GOT3 (cell line): ENCODE measurements at regions not wholly inside any gene's neighbourhood (a gene's known extent, or its start where the extent isn't known, plus 50 kb on each side); places are given as distances from the start of the nearest gene placed in this dataset.

ENCODE experiments used
- DNase-seq: peaks from one replicate; lab custom pipeline; 2025; ENCODE audit warnings: mixed read lengths; lab: John Stamatoyannopoulos, UW

DNA sequence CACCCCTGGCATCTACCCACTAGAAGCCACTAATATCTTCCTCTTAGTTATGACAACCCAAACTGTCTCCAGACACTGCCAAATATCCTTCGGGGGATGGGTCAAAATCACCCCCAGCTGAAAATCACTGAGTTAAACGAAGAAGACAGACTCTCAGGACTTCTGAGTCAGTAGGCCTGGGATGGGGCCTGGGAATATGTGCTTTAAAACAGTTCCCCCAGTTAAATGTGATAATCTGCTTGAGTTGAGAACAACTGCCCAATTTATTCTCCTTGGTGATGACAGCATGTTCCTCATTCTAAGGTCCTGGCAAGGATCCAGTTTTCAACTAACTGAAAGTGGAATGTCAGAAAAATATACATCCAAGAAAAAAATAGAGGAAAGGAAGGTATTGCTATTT, 52.4 kb downstream of the CBLL2 start:
- no peak for DNase-seq

DNA sequence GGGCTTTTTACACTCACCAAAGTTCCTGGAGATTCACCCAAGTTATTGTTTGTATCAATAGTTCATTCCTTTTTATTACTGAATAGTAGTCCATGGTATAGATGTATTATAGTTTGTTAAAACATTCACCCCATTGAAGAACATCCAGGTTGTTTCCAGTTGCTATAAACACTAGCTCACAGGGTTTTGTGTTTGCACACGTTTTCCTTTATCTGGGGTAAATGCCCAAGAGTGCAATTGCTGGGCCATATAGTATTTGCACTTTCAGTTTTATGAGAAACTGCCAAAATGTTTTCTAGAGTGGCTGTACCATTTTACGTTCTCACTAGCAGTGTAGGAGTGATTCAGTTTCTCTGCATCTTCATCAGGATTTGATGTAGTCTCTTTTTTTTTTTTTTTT, 57.1 kb downstream of the CBLL2 start:
- no peak for DNase-seq

DNA sequence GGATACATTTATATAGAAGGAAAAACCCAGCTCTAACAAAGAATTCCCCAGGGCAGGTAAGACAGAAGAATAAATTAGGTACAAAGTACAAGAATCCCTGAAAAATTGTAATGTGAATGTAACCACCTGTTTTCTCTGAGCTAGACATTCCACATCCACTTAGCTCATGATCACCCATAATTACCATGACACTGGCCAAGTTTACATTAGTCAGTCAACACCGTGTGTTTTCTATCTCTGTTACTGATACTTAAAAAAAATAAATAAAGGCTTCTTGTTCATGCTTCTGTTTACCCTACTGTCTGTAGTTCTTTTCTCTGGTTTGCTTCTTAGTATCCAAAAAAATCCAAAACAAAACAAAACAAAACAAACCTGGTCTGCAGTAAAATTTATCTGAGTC, 66.0 kb downstream of the CBLL2 start:
- no peak for DNase-seq

DNA sequence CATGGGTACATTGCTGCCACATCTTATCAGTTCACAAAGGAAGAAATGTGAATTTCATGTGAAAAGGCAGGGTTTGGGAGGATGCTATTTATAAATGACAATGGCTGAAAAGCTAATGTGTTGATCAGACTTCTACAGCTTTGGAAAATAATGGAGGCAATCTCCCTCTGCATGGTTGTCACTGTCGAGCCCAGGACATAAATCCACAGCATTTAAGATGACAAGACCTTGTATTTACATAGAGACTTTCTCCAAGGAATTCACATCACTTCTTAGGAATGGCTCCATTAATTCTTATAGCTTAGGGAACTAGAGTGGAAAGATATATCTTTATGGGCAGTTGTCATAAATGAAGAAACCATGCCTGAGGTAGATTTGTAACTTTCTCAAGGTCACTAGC, 66.7 kb downstream of the CBLL2 start:
- DNase-seq = no peak

DNA sequence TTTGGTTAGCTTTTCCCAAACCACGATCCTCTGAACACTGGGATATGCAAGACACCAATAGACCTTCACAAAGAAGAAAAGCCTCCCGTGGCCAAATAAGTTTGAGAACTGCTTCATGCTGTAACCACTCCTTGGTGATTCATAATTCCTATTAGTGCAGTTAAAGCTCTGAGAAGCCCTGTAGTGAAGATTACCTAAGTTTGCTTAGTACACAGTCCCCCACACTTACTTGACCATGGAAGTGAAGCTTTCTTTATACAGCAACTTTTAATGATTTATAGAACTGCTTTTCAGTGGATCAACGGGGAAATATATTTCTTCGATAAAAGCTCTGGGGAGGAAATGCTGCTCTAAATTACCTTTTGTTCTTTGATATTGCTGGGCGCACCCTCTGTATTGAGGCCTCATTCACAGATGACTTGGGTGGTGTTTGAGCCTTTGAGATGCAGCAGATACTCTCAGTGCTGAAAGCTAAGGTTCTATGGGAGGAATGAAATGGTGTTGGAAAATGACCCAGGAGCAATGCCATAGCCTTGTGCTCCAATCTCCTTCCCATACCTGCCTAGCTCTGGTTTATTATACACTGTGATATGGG, 67.4 kb downstream of the CBLL2 start:
- DNase-seq = no peak

DNA sequence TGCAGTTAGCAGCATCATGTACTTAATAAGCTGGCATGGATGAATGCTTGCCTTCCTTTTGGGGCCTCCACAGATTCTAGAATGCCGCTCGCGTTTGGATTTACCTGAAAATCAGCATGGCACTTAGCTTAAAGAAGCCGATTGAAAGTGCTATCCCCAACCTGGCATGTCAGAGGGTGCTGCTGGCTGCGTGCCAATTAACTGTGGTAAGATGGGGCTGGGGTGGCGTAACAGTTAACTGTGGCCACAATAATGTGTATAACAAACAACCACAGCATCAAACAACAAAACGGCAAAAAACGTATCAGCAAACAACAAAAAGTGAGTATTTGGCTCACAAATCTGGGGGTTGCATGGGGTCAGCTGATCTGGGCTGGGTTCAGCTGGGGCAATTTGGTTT, 70.5 kb downstream of the CBLL2 start:
- no peak for DNase-seq

DNA sequence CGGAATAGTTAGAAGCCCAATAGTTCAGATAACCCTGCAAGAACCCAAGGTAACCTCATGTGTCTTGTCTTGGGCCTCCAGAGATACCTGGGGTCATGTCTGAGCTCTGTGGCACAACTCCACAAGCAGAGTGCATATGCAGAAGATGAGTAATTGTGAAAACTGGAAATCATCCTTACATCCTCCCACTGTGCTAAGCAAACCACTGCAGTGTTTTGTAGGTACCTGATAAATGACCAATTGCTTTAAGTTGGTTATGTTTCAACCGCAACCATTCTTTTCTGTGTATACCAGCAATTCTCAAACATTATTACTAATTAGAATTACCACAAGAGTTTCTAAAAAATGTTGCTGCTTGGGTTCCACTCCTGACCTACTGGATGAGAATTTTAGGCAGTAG, 73.2 kb downstream of the CBLL2 start:
- DNase-seq = no peak

DNA sequence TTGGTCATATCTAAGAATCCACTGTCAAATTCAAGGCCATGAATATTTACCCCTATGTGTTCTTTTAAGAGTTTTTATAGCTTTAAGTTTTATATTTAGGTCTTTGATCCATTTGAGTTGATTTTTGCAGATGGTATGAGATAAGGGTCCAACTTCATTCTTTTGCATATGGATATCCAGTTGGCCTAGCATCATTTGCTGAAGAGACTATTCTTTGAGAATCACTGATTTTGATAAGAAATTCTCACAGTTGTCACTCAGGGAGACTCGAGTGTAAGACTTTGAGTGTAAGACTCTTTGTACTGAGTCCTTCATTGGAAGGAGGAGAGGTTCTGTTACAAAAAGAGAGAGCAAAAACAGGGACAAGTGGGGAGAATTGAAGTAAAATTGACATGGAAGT, 74.8 kb downstream of the CBLL2 start:
- no peak for DNase-seq

DNA sequence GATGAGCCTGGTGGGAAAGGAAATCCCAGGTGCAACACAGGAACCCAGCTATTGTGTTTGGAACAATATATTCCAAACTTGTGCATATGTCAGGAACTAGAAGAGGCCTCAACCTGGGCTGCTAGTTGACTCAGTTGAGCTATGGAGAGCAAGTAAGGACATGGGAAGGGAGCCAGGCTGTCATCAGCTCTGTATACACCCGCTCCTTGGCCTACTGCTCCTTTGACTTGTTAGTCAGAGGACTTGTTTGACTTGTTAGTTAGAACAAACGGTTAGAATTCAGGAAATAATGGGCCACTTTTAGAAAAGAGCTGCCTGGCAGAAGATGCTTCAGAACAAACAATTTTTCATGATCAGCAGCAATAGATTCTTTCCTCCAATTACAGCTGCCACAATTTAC, 76.4 kb downstream of the CBLL2 start:
- no peak for DNase-seq

DNA sequence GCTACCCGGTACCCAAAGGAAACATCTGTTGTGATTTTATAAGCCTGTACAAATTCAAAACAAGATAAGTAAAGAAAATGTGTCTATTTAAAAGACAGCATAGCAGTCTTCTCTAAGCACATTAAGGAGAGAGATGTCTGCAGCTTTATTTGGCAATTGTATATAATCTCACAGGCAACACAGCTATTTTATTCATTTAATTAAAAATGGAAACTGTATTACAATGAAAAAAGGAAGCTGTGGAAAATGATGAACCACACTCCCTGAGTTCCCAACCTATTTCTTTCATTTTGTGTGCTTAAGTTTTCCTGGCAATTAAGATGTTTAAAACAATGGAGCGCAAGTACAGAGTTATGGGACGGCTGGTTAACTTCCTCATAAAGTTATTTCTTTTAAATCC, 78.4 kb downstream of the CBLL2 start:
- DNase-seq = no peak

DNA sequence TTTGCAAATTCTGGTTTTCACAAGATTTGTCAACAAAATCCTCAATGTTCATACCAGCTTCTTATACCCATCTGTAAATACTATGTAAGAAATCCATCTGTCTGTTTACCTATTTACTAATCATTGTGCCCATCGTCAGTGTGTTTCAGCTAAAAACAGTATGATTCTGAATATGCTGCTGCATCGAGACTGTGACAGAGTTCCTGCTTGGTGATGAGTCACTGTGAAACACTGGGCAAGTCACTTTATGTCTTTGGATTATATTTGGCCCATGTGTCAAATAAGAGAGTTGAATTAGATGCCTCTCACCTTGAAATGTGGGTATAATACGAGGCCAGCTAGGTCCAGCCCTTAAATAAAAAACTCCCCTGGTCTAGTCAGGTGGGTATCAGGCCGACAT, 79.3 kb downstream of the CBLL2 start:
- DNase-seq = no peak

DNA sequence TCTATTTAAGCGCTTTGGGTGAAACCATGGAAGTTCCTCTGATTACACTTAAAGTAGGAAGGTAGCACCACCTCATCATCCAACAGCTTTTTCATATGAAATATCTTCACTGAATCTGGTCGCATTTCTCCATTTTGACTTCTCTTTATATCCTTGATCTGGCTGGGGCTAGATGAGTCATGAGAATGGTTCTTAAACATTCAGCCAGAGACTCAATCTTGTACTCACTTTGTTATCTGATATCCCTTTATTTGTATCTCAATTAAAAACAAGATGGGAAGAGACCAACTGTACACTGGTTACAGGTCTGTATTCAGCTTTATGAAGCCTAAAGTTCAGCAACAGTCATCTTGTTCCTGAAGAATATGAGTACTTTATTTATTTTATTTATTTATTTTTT, 84.9 kb downstream of the CBLL2 start:
- DNase-seq = no peak

DNA sequence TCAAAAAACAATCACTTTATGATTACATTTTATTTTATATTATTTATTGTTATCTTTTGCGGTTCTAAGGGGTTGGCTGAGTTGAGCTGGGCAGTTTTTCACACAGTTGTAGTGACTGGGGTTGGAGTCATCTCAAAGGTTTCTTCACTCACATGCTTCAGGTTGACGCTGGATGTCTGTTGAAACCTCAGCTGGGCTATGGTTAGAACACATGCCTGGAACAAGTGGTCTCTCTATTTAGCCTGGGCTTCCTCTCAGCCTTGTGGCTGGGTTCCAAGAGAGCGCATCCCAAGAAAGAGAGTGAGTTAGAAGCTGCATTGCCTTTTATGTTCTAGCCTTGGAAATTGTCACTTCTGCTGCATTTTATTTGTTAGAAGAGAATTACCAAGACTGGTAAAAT, 87.4 kb downstream of the CBLL2 start:
- DNase-seq = no peak

DNA sequence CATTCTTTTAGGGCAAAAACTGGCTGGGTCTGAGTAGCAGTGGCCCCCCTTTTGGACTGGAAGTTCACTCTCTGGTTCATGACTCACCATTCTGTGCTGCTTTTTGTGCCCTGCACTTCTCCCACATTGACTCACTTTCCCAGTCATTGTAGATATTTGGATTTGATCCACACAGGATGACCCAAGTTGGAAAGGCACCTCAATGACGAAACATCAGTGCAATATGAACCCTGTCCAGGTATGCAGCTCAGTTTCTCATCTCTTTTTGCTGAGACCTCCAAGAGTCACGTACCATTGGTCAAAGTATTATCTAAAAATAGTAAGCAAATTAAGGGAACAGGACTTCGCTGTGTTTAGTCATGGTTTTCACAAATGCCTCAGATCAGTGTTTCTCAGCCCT, 92.7 kb downstream of the CBLL2 start:
- DNase-seq = no peak

DNA sequence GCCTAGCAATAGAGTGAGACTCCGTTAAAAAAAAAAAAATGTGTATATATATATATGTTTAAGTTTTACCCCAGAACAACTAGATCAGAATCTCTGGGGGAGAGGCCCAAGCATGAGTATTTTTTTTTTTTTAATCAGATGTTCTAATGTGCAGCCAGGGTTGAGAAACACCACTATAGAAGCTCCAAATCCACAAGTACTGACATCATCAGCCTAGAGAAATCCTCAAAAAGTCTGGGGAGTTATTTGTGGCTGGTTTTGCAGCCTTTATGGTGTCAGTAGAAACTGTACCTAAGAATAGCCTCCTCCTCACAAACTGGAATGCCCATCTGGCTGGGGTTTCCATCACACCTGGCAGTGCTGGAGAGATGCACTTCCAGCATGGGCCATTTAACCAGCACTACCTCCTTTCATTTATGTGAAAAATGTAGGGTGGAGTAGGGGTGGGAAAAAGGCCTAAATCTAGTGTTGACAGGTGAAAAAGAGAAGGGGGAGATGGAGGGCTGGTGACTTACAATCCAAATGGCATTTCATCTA, 93.5 kb downstream of the CBLL2 start:
- DNase-seq = no peak

DNA sequence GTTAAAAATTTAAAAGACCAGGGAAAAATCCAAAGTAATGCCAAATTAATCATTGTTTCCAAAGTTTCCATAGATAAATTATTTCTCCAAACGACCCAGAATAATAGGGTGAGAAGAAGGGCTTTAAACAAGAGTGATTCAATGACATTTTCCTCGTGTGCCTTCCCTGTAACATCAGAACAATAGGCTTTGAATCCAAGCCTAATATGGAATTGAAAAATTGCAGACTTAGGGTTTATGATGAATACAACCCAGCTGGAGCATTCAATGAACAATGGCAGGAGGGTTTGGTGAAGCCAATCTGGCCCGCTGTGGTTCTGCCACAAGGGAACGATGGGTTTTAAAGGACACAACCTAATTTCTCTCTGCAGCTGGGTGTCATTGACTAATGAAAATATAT, 94.2 kb downstream of the CBLL2 start:
- no peak for DNase-seq

DNA sequence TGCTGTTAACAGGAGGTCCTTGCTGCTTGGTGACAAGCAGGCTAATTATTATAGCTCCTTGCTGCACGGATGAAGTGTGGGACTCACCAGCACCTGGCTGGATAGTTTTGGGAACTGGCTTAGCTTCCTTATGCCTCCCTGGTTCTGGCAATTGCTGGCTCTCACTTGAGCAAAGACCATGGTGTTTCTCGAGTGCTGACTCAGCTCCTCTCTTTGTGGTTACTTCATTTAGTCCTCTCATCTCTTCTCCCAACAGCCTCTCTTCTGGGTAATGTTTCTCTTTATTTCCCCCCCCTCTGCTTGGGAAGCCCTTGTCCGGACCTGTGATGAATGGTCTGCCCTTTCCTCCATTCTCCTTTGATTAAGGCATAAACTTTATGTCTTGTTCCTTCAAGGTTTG, 100.4 kb downstream of the CBLL2 start:
- no peak for DNase-seq

DNA sequence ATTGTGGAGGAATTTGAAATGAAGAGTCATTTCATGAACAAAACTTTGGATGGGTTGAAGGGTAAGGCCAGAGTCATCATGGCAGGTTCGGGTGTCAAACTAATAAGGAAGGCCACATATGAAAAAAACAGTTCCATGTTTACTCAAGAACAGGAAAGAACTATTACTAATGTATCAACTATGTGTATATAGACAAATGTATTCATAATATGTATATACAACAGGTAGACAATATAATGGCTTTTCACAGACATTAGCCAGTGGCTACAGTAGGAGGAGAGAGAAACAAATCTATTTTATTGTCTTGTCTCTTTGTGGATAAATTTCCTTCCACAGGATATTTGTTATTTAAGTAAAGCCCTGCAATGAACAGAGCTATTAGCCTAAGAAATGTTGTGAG, 101.1 kb downstream of the CBLL2 start:
- no peak for DNase-seq

DNA sequence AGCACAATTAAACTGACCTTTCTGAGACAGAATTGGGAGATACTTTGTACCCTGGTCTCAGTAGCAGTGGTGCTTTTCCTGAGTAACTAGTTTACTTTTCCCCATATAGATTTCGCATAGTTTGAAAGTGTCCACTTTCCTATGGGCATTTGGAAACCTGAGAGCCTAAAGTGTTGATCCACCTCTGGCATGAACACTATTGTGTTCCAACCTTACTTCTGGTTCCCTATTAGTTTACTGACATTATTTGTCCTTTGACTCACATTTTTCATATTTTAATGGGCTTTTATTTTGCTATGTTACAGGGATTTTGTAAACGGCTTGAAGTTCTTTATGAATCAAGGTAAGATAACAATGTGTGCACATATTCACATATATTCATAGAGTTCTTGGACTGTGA, 103.7 kb downstream of the CBLL2 start:
- DNase-seq = no peak

DNA sequence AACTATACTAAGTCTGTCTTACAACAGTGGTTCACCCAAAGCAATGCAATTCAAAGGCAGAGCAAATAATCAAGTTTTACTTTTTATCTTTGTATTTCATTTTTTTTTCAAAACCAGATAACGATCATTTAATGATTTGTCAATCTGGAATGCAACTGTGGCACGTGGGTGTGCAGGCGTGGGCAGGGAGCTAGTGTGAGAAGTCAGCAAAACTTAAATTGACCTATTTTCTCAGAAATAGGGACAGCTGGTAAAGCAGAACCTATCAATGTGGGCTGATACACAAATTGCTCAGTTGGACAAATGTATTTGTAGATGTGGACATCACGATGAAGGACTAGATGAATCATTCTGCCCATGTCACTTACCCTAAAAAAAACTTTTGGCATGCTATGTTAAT, 105.6 kb downstream of the CBLL2 start:
- DNase-seq = no peak

DNA sequence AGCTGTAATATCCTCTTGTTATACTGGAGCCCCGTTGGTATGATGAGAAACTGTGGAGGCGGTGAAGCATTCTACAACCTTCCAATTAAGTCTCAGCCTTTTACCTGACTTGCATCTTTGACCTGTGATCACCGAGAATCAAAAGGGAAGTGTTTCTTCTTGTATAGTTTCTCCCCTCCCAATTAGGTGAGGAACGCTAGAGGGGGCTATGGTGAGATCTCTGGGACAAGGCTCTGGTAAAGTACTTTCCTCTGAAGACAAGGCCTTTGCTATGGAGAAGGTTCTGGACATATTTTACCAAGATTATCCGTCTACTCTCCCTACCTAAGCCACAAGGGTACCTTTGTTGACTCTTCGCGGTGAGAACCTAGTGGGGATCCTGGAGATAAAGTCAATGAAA, 111.3 kb downstream of the CBLL2 start:
- no peak for DNase-seq

DNA sequence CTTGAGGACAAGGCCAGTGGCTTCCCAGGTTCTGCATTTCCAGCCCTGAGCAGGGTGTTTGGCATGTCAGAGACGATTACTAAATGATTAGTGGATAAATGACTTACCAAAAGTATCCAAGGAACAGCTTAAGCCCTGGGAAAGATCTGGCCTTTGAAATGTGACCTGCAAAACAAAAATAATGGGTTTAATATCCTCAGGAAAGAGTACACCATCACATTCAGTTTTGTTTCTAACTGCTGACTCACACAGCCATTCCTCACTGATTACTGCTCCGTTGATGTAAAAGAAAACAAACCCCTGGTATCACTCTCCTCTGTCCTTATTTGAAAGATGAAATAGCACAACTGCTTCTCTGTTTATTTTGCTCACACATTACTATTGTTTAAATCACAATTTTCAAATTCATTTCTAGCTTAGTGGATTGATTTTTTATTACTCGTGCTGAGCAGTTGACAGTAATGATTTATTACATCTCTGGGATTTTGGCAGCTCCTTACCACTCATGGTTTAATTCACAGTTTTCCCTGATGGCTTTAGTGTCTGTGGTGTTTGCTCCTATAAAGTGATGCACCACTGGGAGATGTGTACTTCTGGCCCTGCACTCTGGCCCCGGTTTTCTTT, 117.0 kb downstream of the CBLL2 start:
- no peak for DNase-seq

DNA sequence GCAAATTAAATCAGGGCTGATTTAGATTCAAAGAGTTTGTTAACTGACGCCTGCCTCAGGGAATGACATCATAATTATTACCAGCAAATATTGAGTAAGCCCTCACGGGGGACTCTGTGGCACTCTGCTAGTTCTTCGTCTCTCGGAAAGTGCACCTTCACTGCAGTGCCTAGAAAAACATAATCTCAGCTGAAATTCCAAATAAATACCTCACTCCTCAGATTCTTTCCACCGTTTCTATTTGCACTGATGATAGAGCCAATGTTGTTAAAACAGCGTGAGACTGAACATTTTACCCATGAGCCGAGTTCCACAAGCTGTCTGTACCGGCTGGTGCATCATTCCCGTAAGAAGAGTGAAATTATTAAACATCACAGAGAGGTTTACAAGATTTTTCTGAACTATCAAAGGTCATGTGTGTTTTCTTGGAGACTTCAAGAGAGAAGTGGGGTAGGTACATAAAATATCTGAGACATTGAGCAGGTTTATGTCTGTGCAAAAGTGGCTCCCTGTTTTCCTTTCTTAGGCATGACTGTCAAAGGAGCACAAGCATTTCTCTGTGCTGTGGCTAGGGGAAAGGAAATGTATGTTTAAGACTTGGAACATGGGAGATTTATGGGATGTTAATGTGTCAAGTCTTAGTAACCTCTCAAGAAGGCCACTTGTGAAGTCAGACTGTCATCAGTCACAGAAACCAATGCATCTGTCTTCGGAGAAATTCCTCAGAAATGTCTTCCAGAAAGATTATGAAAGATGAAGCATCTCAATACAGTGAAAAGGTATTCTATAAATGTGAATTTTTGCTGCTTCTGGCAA, 119.6 kb downstream of the CBLL2 start:
- DNase-seq = no peak
